ENCODE measurements at regions not wholly inside any gene's neighbourhood (a gene's known extent, or its start where the extent isn't known, plus 50 kb on each side); places are given as distances from the start of the nearest gene placed in this dataset.

GRCh38 chr21:27681038-27681437, 714.1 kb upstream of the ADAMTS5 start:
- H3K9me3 ChIP-seq: no peaks in the 10 kb centered on the region
- H3K27ac ChIP-seq: peak overlapping the region; percentile 47 to 50
- no peak for DNase-seq
- intact Hi-C loops (cut with DNase I; ENCODE audit: low total_unique reads): no loop called here
- no peak for TF ChIP-seq POLR2A (IDR thresholded peaks at IDR 0.05)
- no peak for TF ChIP-seq CTCF (IDR thresholded peaks at IDR 0.05)
- peaks cover 0 to 9% of the 10 kb centered on the region in 2 donors for H3K4me1 ChIP-seq
- no peaks in the 10 kb centered on the region for H3K27me3 ChIP-seq
- no peaks in the 10 kb centered on the region for H3K36me3 ChIP-seq
- no peak overlapping the region for H3K4me3 ChIP-seq

GRCh38 chr21:27680181-27680580, 713.3 kb upstream of the ADAMTS5 start:
- H3K27ac ChIP-seq: peak overlapping the region in 1 of 2 donors; percentile 47
- TF ChIP-seq CTCF (IDR thresholded peaks at IDR 0.05) (no peak), POLR2A (IDR thresholded peaks at IDR 0.05) (no peak)
- peaks cover 0 to 9% of the 10 kb centered on the region in 2 donors for H3K4me1 ChIP-seq
- no peak overlapping the region for H3K4me3 ChIP-seq
- H3K9me3 ChIP-seq: no peaks in the 10 kb centered on the region
- no peak for DNase-seq
- intact Hi-C loops (cut with DNase I; ENCODE audit: low total_unique reads): no loop called here
- H3K36me3 ChIP-seq: no peaks in the 10 kb centered on the region
- no peaks in the 10 kb centered on the region for H3K27me3 ChIP-seq

GRCh38 chr21:27678511-27678910, 711.6 kb upstream of the ADAMTS5 start:
- Histone ChIP-seq H3K4me1 (peaks cover 0 to 9% of the 10 kb centered on the region in 2 donors), H3K27ac (no peak overlapping the region), H3K9me3 (no peaks in the 10 kb centered on the region), H3K27me3 (no peaks in the 10 kb centered on the region), H3K4me3 (no peak overlapping the region), H3K36me3 (no peaks in the 10 kb centered on the region)
- DNase-seq: no peak
- TF ChIP-seq POLR2A (IDR thresholded peaks at IDR 0.05) (no peak), CTCF (IDR thresholded peaks at IDR 0.05) (no peak)
- intact Hi-C loops (cut with DNase I; ENCODE audit: low total_unique reads): no loop called here

GRCh38 chr21:27677546-27677945, 710.7 kb upstream of the ADAMTS5 start:
- TF ChIP-seq POLR2A (IDR thresholded peaks at IDR 0.05) (no peak), CTCF (IDR thresholded peaks at IDR 0.05) (no peak)
- no peak for DNase-seq
- Histone ChIP-seq H3K36me3 (no peaks in the 10 kb centered on the region), H3K4me3 (no peak overlapping the region), H3K4me1 (peaks cover 0 to 9% of the 10 kb centered on the region in 2 donors), H3K27me3 (no peaks in the 10 kb centered on the region), H3K27ac (no peak overlapping the region), H3K9me3 (no peaks in the 10 kb centered on the region)
- intact Hi-C loops (cut with DNase I; ENCODE audit: low total_unique reads): no loop called here

GRCh38 chr21:27675306-27675705, 708.4 kb upstream of the ADAMTS5 start:
- Histone ChIP-seq H3K27ac (no peak overlapping the region), H3K9me3 (no peaks in the 10 kb centered on the region), H3K4me1 (peaks cover 0 to 4% of the 10 kb centered on the region in 2 donors), H3K27me3 (no peaks in the 10 kb centered on the region), H3K4me3 (no peak overlapping the region), H3K36me3 (no peaks in the 10 kb centered on the region)
- no peak for DNase-seq
- no peak for TF ChIP-seq CTCF (IDR thresholded peaks at IDR 0.05)
- intact Hi-C loops (cut with DNase I; ENCODE audit: low total_unique reads): no loop called here

Measured in uterus (tissue), 3 donors.